Fibroblast of villous mesenchyme (primary cell): ENCODE measurements at regions not wholly inside any gene's neighbourhood (a gene's known extent, or its start where the extent isn't known, plus 50 kb on each side); places are given as distances from the start of the nearest gene placed in this dataset.

ENCODE experiments used
- DNase-seq: peaks from one replicate; pipeline ENCODE4 v3.0.0-alpha.2; 2010; ENCODE audit warnings: low read depth
- H3K4me3 ChIP-seq: 2 replicates; pipeline ENCODE4 v1.5.1; 2011; ENCODE audit warnings: low read depth, mild to moderate bottlenecking, low read length
- TF ChIP-seq, protein P1 (sequence below): IDR thresholded peaks from 2 replicates; pipeline ENCODE4 v1.5.1; 2012; ENCODE audit warnings: low read depth, mild to moderate bottlenecking, low read length; ENCODE audit not compliant: insufficient read depth

DNA sequence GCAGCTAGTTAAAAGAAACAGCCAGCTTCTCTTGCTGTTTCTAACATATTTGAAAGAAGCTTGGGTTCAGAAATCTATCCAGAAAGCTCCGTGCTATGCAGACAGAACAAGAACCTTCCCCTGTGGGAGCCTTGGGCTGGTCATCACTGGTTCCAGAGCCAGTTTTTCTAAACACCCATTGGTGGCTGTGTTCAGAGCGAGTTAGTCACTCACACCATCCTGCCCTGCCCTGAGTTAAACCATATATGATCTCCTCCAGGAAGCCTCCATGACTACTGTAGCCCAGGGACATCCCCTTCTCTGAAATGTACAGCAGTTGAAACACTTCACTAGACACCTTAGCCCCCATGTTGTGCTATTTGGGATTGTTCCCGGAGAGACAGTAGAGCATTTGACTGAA lies 200.8 kb upstream of the SGCG start:
- no peak overlapping the region for H3K4me3 ChIP-seq
- no peak for DNase-seq
- TF ChIP-seq, protein P1, sequence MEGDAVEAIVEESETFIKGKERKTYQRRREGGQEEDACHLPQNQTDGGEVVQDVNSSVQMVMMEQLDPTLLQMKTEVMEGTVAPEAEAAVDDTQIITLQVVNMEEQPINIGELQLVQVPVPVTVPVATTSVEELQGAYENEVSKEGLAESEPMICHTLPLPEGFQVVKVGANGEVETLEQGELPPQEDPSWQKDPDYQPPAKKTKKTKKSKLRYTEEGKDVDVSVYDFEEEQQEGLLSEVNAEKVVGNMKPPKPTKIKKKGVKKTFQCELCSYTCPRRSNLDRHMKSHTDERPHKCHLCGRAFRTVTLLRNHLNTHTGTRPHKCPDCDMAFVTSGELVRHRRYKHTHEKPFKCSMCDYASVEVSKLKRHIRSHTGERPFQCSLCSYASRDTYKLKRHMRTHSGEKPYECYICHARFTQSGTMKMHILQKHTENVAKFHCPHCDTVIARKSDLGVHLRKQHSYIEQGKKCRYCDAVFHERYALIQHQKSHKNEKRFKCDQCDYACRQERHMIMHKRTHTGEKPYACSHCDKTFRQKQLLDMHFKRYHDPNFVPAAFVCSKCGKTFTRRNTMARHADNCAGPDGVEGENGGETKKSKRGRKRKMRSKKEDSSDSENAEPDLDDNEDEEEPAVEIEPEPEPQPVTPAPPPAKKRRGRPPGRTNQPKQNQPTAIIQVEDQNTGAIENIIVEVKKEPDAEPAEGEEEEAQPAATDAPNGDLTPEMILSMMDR = no peak

DNA sequence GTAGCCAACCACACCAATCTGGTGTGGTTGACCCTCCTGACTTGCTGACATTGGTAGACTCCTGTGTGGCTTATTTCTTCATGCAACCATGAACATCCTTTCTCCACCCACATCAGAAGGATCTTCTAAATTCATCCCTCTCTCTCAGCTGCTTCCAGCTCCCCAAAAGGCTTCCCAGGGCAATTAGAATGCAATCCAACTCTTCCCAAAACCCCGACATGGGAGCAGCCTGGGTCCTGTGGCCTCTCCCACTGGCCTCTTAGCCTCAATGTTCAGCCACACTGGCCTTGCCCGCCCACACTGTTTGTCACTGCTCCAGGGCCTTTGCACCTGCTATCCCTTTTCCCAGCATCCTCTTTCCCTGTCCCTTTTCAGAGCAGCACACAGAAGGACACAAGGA lies 199.8 kb upstream of the SGCG start:
- H3K4me3 ChIP-seq = no peak overlapping the region
- DNase-seq = no peak
- TF ChIP-seq, protein P1 = no peak

DNA sequence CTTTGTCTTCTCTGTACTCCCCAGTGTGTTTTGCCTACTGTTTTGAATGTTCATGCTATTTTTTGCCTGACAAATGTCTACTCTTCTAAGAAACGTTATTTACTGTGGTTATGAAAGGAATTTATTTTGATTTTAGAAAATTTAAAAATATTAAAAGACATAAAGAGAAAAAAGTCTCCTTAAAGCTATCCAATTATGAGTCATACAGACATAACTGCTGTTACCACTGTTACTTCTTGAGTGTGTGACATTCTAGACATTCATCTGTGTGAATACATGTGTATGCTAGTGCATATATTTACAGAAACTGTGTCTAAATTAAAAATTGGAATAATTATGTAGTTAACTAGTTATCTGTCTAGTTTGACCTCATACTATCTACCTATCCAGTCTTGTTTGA lies 187.6 kb upstream of the SGCG start:
- TF ChIP-seq, protein P1 = no peak
- no peak for DNase-seq
- H3K4me3 ChIP-seq = no peak overlapping the region

DNA sequence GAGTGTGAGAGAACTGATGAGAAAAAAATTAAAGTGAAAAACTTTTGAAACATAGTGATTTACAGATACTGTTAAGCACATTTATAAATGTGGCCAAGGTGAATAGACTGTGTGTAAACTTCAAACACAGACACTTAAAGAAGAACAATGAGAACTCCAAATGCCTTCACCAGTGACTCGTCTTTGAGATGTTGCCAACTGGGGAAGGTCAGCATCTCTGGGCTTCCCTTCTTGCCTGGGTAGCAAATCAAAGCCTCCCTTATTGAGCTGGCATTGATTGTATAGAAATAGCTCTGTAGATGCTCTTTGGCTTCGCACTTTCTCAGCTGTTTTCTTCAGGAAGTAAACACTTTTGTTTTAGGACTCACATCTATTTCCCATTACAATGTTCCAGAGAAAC lies 177.3 kb upstream of the SGCG start:
- no peak for DNase-seq
- TF ChIP-seq, protein P1 = no peak
- H3K4me3 ChIP-seq = no peak overlapping the region

DNA sequence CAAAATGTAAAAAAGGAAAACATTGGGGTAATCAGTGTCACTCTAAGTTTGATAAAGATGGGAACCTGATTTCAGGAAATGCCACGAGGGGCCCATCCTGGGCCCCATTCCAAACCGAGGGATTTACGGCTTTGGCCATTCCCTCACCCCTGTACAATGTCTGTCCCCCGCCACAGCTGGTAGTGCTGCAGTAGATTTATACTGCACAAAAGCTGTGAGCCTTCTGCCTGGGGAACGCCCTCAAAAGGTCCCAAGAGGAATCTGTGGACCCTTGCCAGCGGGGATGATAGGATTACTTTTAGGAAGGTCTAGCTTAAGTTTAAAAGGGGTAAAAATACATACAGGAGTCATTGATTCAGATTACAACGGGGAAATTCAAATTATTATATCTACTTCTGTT lies 173.4 kb upstream of the SGCG start:
- no peak for DNase-seq
- TF ChIP-seq, protein P1 = no peak
- no peak overlapping the region for H3K4me3 ChIP-seq

DNA sequence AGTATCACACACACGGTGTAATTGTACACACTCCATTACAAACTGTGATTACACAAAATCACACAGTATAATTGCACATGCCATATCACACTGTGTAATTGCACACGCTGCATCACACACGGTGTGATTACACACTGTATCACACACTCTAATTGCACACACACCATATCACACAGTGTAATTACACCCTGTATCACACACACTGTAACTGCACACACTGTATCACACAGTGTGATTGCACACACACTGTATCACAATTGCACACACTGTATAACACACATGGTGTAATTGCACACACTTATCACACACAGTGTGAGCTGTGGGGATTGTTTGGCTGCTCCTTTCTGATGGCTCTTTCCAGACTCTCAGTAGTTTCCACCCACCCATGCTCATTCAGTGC lies 162.6 kb upstream of the SGCG start:
- TF ChIP-seq, protein P1 = no peak
- no peak for DNase-seq
- H3K4me3 ChIP-seq = no peak overlapping the region

DNA sequence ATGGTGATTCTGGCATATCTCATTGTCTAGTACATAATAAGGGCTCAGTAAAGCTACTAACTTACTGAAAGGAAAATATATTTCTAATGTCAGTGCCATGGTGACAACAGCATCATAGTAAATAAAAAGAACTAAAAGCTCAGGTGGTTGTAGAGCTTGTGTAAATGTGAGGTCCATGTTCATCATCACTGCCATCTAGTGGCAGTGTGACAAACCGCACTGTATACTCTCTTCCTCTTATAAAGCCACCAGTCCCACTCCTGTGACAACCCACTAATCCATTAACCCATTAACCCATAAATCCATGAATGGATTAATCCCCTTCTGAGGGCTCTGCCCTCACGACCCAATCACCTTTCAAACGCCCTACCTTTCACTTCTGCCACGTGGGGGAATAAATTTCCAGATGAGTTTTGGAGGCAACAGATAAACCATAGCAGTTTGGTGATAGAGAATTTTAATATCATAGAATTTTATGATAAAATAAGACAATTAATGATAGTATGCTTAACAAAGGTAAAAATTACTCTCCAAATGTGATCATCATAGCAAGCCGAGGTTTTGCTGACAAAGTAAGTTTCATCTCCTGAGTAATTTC lies 160.4 kb upstream of the SGCG start:
- DNase-seq = peak; percentile 62
- no peak overlapping the region for H3K4me3 ChIP-seq
- TF ChIP-seq, protein P1 = peak; percentile 83
